HG02763 (cell line): ENCODE measurements at regions not wholly inside any gene's neighbourhood (a gene's known extent, or its start where the extent isn't known, plus 50 kb on each side); places are given as distances from the start of the nearest gene placed in this dataset.
A peak's percentile ranks its signal among the peaks of the same experiment; 100 is the strongest.
"Not testable (repeated sequence)": the region's sequence is repeated elsewhere in the genome, so short reads cannot be mapped to it uniquely, and the experiment has no call there.

Source experiments
- ATAC-seq: cut with Tn5 transposase; IDR thresholded peaks from one replicate; pipeline ENCODE4 v1.9.1; 2021; ENCODE audit warnings: mild to moderate bottlenecking, moderate library complexity; ENCODE audit not compliant: unreplicated experiment

- no peak for ATAC-seq
Measured at GRCh38 chr10:80697926-80698325, 160.2 kb downstream of the SH2D4B start.

- ATAC-seq, result peak; percentile 87
Measured at GRCh38 chr10:80699602-80700039, 161.9 kb downstream of the SH2D4B start.

GRCh38 chr10:80700252-80700651 is 162.6 kb downstream of the SH2D4B start:
- ATAC-seq, result no peak

- ATAC-seq, result no peak
Measured at GRCh38 chr10:80700760-80701444, 163.2 kb downstream of the SH2D4B start.

GRCh38 chr10:80701706-80702105 is 164.0 kb downstream of the SH2D4B start:
- ATAC-seq, result no peak

- no peak for ATAC-seq
Measured at GRCh38 chr10:80702143-80702542, 164.4 kb downstream of the SH2D4B start.

- no peak for ATAC-seq
Measured at GRCh38 chr10:80705899-80706298, 168.2 kb downstream of the SH2D4B start.

- ATAC-seq, result no peak
Measured at GRCh38 chr10:80708185-80708584, 170.5 kb downstream of the SH2D4B start.

GRCh38 chr10:80708808-80709207 is 171.1 kb downstream of the SH2D4B start:
- ATAC-seq, result no peak

- no peak for ATAC-seq
Measured at GRCh38 chr10:80709866-80710265, 172.2 kb downstream of the SH2D4B start.

- no peak for ATAC-seq
Measured at GRCh38 chr10:80713398-80713928, 175.8 kb downstream of the SH2D4B start.

GRCh38 chr10:80714566-80714965 is 176.9 kb downstream of the SH2D4B start:
- no peak for ATAC-seq

- no peak for ATAC-seq
Measured at GRCh38 chr10:80718024-80718423, 180.3 kb downstream of the SH2D4B start.

GRCh38 chr10:80719935-80720334 is 182.2 kb downstream of the SH2D4B start:
- ATAC-seq, result no peak

- ATAC-seq, result no peak
Measured at GRCh38 chr10:80720549-80720948, 182.8 kb downstream of the SH2D4B start.

- ATAC-seq, result not testable (repeated sequence)
Measured at GRCh38 chr10:80728354-80728753, 190.7 kb downstream of the SH2D4B start.

GRCh38 chr10:80729896-80730295 is 192.2 kb downstream of the SH2D4B start:
- ATAC-seq, result no peak

- ATAC-seq, result no peak
Measured at GRCh38 chr10:80730522-80730921, 192.8 kb downstream of the SH2D4B start.

- no peak for ATAC-seq
Measured at GRCh38 chr10:80734589-80734988, 196.9 kb downstream of the SH2D4B start.

- ATAC-seq, result no peak
Measured at GRCh38 chr10:80737209-80737608, 199.5 kb downstream of the SH2D4B start.

GRCh38 chr10:80739328-80739727 is 201.6 kb downstream of the SH2D4B start:
- no peak for ATAC-seq

- no peak for ATAC-seq
Measured at GRCh38 chr10:80739963-80740715, 202.4 kb downstream of the SH2D4B start.
